HFF-Myc (cell line): ENCODE measurements at regions not wholly inside any gene's neighbourhood (a gene's known extent, or its start where the extent isn't known, plus 50 kb on each side); places are given as distances from the start of the nearest gene placed in this dataset.

ENCODE experiments used
- DNase-seq: peaks from one replicate; pipeline ENCODE4 v3.0.0-alpha.2; 2011; ENCODE audit warnings: low read depth; ENCODE audit errors: extremely low read depth
- H3K4me3 ChIP-seq: replicated peaks from 2 replicates; pipeline ENCODE4 v1.5.1; 2011; ENCODE audit warnings: low read depth, mild to moderate bottlenecking, control low read depth, low read length
- TF ChIP-seq, protein P1 (sequence below): IDR thresholded peaks from 2 replicates; pipeline ENCODE4 v1.5.1; 2012; ENCODE audit warnings: mild to moderate bottlenecking, low read depth, low read length, control low read depth; ENCODE audit errors: missing control alignments

DNA sequence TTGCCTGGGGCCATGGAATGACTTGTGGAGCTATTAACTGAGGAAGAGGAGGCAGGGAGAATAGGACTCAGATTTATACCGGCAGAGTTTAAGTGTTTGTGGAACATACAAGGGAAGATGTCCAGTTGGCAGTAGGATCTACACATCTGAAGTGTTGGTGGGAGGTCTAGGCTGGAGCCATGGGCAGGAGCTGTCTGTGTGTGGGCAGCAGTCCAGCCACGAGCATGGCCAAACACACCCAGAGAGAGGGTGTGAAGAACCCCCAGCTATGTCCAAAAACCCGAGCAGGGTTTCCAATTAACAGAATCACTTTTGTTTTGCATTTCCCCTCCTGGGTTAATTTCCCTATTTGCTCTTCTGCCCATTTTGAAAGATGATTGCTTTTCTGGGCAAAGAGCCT is 393.7 kb downstream of the CDK5RAP2 start:
- DNase-seq, result no peak
- TF ChIP-seq, protein P1, sequence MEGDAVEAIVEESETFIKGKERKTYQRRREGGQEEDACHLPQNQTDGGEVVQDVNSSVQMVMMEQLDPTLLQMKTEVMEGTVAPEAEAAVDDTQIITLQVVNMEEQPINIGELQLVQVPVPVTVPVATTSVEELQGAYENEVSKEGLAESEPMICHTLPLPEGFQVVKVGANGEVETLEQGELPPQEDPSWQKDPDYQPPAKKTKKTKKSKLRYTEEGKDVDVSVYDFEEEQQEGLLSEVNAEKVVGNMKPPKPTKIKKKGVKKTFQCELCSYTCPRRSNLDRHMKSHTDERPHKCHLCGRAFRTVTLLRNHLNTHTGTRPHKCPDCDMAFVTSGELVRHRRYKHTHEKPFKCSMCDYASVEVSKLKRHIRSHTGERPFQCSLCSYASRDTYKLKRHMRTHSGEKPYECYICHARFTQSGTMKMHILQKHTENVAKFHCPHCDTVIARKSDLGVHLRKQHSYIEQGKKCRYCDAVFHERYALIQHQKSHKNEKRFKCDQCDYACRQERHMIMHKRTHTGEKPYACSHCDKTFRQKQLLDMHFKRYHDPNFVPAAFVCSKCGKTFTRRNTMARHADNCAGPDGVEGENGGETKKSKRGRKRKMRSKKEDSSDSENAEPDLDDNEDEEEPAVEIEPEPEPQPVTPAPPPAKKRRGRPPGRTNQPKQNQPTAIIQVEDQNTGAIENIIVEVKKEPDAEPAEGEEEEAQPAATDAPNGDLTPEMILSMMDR, result no peak
- H3K4me3 ChIP-seq, result no peak overlapping the region

DNA sequence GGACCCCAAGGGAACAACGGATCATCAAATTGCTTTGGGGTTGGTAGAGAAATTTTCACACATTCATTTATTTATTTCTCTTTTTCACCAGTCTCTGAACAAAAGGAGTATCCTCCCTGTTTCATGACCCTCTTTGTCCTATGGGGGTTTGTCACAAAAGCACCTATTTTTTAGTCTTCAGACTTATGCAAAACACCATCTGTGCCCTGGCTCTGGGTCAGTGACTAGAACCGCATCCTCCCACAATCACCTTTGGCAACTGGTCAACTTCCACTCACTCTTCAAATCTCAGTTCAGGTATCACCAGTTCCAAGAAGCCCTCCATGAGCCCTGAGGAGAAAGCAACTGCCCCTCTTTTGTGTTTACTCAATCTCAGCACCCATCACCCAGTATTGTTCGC is 395.7 kb downstream of the CDK5RAP2 start:
- no peak for DNase-seq
- no peak overlapping the region for H3K4me3 ChIP-seq
- TF ChIP-seq, protein P1, result no peak

DNA sequence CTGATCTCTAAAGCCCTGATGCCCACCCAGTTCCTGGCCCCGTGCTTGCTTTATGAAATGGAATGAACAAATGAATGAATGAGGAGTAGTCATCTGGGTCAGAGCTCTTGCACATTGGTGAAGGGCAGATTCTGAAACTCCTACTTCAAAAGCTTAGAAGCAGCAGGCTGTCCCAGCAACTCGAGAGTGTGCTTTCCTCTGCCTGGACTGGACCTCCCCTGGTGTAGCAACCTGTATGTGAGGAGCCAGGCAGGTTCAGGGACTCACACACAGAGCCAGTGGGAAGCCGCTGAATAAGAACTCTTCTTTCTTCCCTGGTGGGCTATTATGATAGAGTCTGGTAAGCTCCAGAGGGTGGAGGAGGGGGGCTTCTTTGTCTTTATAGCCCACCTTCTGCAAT is 396.4 kb downstream of the CDK5RAP2 start:
- TF ChIP-seq, protein P1, result no peak
- DNase-seq, result no peak
- H3K4me3 ChIP-seq, result no peak overlapping the region

DNA sequence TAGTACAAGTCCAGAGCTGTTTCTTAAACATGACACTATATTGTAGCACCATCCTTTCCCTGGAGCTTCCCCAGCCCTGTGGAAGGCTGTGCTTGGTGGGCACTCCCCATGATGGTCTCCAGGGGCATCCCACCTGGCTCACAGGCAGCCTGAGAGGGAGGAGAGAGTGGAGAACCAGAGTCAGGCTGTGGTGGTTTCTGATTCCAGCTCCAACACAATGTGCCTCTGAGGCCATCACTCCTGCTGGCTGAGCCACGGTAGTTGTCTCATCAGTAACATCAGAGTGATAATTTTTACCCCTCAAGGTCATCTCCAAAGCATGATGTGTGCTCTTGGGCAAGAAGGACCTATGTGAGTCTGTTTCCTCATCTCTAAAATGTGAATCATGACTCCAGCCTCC is 398.0 kb downstream of the CDK5RAP2 start:
- DNase-seq, result no peak
- TF ChIP-seq, protein P1, result no peak
- H3K4me3 ChIP-seq, result no peak overlapping the region

DNA sequence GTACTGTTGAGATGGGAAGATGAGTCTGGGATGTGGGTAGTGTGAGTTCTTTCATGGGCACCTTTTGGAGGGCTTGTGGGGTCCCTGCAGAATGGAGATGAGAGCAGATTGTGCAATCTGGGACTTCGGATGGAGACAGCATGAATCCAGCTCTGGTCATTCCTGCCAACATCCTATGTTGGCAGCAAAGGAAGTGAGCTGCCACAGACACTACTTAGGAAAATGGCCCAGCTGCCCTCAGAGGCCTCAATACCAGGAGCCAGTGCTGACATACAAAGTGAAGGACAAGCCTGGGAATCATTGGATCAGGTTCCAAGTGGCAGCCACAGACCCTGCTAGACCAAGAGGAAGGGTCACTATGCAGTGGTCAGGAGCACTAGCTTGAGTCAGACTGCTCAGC is 402.8 kb downstream of the CDK5RAP2 start:
- no peak for DNase-seq
- TF ChIP-seq, protein P1, result no peak
- H3K4me3 ChIP-seq, result no peak overlapping the region

DNA sequence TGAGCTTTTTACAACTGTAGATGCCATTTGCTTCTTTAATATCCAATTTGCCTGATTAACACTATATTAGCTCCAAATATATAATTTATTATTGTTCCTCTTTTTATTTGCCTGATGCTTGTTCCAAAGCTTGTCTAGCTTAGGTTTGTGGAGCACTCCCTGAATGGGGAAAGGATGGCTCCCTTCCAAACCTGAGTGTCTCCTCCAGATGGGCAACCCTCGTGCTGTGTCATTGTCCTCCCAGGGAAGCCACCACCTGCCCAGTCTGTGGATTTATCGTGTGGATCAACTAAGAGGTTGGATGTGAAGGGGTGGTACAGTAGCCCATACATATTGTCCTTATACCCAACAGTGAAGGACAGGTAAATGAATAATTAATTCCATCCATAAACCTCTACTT is 404.9 kb downstream of the CDK5RAP2 start:
- TF ChIP-seq, protein P1, result no peak
- H3K4me3 ChIP-seq, result no peak overlapping the region
- no peak for DNase-seq

DNA sequence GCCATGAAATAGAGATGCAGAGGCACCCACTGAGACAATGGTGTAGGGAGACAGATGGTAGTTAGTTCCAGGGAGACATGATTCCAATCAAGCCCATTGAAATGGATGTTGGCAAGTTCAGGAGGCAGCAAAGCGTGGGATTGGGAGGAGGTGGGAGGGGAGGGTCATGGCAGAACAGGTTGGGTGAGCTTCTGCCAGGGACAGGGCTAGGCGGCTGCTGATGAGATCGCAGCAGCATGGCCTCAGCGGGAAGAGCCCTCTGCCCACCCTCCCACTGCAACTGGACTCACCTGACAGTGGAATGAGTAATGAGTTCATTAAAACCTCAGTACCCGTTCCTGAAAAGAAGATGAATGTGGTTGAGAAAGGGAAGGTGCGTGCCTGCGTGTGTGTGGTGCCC is 418.2 kb downstream of the CDK5RAP2 start:
- H3K4me3 ChIP-seq, result no peak overlapping the region
- TF ChIP-seq, protein P1, result no peak
- DNase-seq, result no peak
